Skin epidermis (tissue), 12 donors: ENCODE measurements at regions not wholly inside any gene's neighbourhood (a gene's known extent, or its start where the extent isn't known, plus 50 kb on each side); places are given as distances from the start of the nearest gene placed in this dataset.
"Not testable (repeated sequence)": the region's sequence is repeated elsewhere in the genome, so short reads cannot be mapped to it uniquely, and the experiment has no call there.

Source experiments
- H3K27ac ChIP-seq, 21 experiments: fragments of 200-600 bp; sonication (generic) in 11 of 21; one replicate each; pipeline ENCODE4 v1.5.0; 2020; ENCODE audit warnings: mild to moderate bottlenecking in 3 of 21, inconsistent platforms in 2 of 21, moderate library complexity in 2 of 21
- H3K4me3 ChIP-seq, 7 experiments: fragments of 200-600 bp; sonication (generic) in 2 of 7; one replicate each; pipeline ENCODE4 v1.5.0; 2020; ENCODE audit warnings: inconsistent platforms in 2 of 7, mild to moderate bottlenecking in 2 of 7, moderate library complexity in 1 of 7

GRCh38 chr4:17003606-17004392, 105.4 kb upstream of the LDB2 start:
- not testable (repeated sequence) for H3K4me3 ChIP-seq, H3K27ac ChIP-seq

GRCh38 chr4:16995451-16995850, 97.0 kb upstream of the LDB2 start:
- H3K27ac ChIP-seq: no peak overlapping the region
- no peak overlapping the region for H3K4me3 ChIP-seq

- Histone ChIP-seq H3K27ac (no peak overlapping the region), H3K4me3 (no peak overlapping the region)
Measured at GRCh38 chr4:16993956-16994840, 95.8 kb upstream of the LDB2 start.

GRCh38 chr4:16992566-16993225, 94.3 kb upstream of the LDB2 start:
- H3K27ac ChIP-seq: no peak overlapping the region

GRCh38 chr4:16991450-16991849, 93.0 kb upstream of the LDB2 start:
- no peak overlapping the region for H3K4me3 ChIP-seq
- H3K27ac ChIP-seq: no peak overlapping the region

More at GRCh38 chr4:16992566-16993225, 94.3 kb upstream of the LDB2 start:
- no peak overlapping the region for H3K4me3 ChIP-seq

GRCh38 chr4:16989371-16989770, 90.9 kb upstream of the LDB2 start:
- no peak overlapping the region for H3K4me3 ChIP-seq
- H3K27ac ChIP-seq: no peak overlapping the region

GRCh38 chr4:16988814-16989213, 90.4 kb upstream of the LDB2 start:
- no peak overlapping the region for H3K27ac ChIP-seq
- no peak overlapping the region for H3K4me3 ChIP-seq

GRCh38 chr4:16977081-16977480, 78.6 kb upstream of the LDB2 start:
- no peak overlapping the region for H3K4me3 ChIP-seq
- no peak overlapping the region for H3K27ac ChIP-seq

- Histone ChIP-seq H3K4me3 (no peak overlapping the region), H3K27ac (no peak overlapping the region)
Measured at GRCh38 chr4:16969696-16970135, 71.3 kb upstream of the LDB2 start.

GRCh38 chr4:16967722-16968121, 69.3 kb upstream of the LDB2 start:
- peak overlapping the region in 3 of 21 experiments; percentile 12 to 52 (median 20) for H3K27ac ChIP-seq
- H3K4me3 ChIP-seq: no peak overlapping the region

- H3K27ac ChIP-seq: no peak overlapping the region
Measured at GRCh38 chr4:16959305-16959704, 60.9 kb upstream of the LDB2 start.

GRCh38 chr4:16952896-16953630, 54.6 kb upstream of the LDB2 start:
- peak overlapping the region in 1 of 21 experiments; percentile 49 for H3K27ac ChIP-seq
- H3K4me3 ChIP-seq: peak overlapping the region in 1 of 7 experiments; percentile 8

More at GRCh38 chr4:16959305-16959704, 60.9 kb upstream of the LDB2 start:
- H3K4me3 ChIP-seq: no peak overlapping the region

GRCh38 chr4:16952462-16952871, 54.0 kb upstream of the LDB2 start:
- Histone ChIP-seq H3K27ac (peak overlapping the region in 1 of 21 experiments; percentile 49), H3K4me3 (peak overlapping the region in 1 of 7 experiments; percentile 8)
